H9 (cell line): ENCODE measurements at regions not wholly inside any gene's neighbourhood (a gene's known extent, or its start where the extent isn't known, plus 50 kb on each side); places are given as distances from the start of the nearest gene placed in this dataset.

Experiments used
- DNase-seq: peaks from one replicate; pipeline ENCODE4 v3.0.0-alpha.2; 2017
- H2AFZ ChIP-seq: one replicate; pipeline ENCODE4 v1.6.1; 2013; ENCODE audit warnings: mild to moderate bottlenecking, low read length, control low read depth, moderate library complexity
- H2AK5ac ChIP-seq: 2 replicates; pipeline ENCODE4 v1.6.1; 2013; ENCODE audit warnings: low read length, control low read depth, mixed read lengths; ENCODE audit not compliant: insufficient read length
- H2BK120ac ChIP-seq: one replicate; pipeline ENCODE4 v1.6.1; 2013; ENCODE audit warnings: low read depth, mild to moderate bottlenecking, low read length, control low read depth, inconsistent platforms; ENCODE audit not compliant: poor library complexity, severe bottlenecking
- H2BK12ac ChIP-seq: 2 replicates; pipeline ENCODE4 v1.6.1; 2013; ENCODE audit warnings: low read length, control low read depth, mixed read lengths, low read depth; ENCODE audit not compliant: insufficient read length
- H2BK15ac ChIP-seq: 2 replicates; pipeline ENCODE4 v1.6.1; 2013; ENCODE audit warnings: low read depth, low read length, control low read depth
- H2BK20ac ChIP-seq: one replicate; pipeline ENCODE4 v1.6.1; 2013; ENCODE audit warnings: low read depth, mild to moderate bottlenecking, low read length, control low read depth, inconsistent platforms; ENCODE audit not compliant: poor library complexity, severe bottlenecking
- H2BK5ac ChIP-seq: 2 replicates; pipeline ENCODE4 v1.6.1; 2013; ENCODE audit warnings: low read length, control low read depth, mixed read lengths; ENCODE audit not compliant: insufficient read length
- H3K14ac ChIP-seq: 2 replicates; pipeline ENCODE4 v1.6.1; 2013; ENCODE audit warnings: low read length, control low read depth; ENCODE audit not compliant: insufficient read depth
- H3K18ac ChIP-seq: 2 replicates; pipeline ENCODE4 v1.6.1; 2013; ENCODE audit warnings: low read depth, mild to moderate bottlenecking, mixed read lengths, low read length, control low read depth; ENCODE audit not compliant: insufficient read length
- H3K23ac ChIP-seq: 2 replicates; pipeline ENCODE4 v1.6.1; 2013; ENCODE audit warnings: low read length, control low read depth, mixed read lengths, low read depth; ENCODE audit not compliant: insufficient read length
- H3K23me2 ChIP-seq: 2 replicates; pipeline ENCODE4 v1.6.1; 2013; ENCODE audit warnings: low read depth, mild to moderate bottlenecking, mixed read lengths, low read length, control low read depth; ENCODE audit not compliant: insufficient read length, poor library complexity, severe bottlenecking
- H3K27ac ChIP-seq: 2 replicates; pipeline ENCODE4 v1.5.1; 2013; ENCODE audit warnings: low read length, control low read depth, mixed read lengths, low read depth; ENCODE audit not compliant: insufficient read length
- H3K27me3 ChIP-seq: 2 replicates; pipeline ENCODE4 v1.6.1; 2013; ENCODE audit warnings: low read length, control low read depth, inconsistent platforms; ENCODE audit not compliant: insufficient read depth
- H3K4ac ChIP-seq: 2 replicates; pipeline ENCODE4 v1.6.1; 2013; ENCODE audit warnings: low read depth, mild to moderate bottlenecking, control low read depth, inconsistent platforms, low read length, moderate library complexity
- H3K4me1 ChIP-seq: 2 replicates; pipeline ENCODE4 v1.6.1; 2013; ENCODE audit warnings: low read length, control low read depth, inconsistent platforms; ENCODE audit not compliant: insufficient read depth
- H3K4me2 ChIP-seq: 2 replicates; pipeline ENCODE4 v1.6.1; 2013; ENCODE audit warnings: low read length, control low read depth, mixed read lengths; ENCODE audit not compliant: insufficient read length, insufficient read depth
- H3K56ac ChIP-seq: 2 replicates; pipeline ENCODE4 v1.6.1; 2013; ENCODE audit warnings: low read depth, mild to moderate bottlenecking, mixed read lengths, low read length, control low read depth; ENCODE audit not compliant: insufficient read length
- H3K79me1 ChIP-seq: 2 replicates; pipeline ENCODE4 v1.6.1; 2013; ENCODE audit warnings: low read depth, mild to moderate bottlenecking, moderate library complexity, low read length, control low read depth, inconsistent platforms; ENCODE audit not compliant: insufficient read depth, poor library complexity, severe bottlenecking
- H3K79me2 ChIP-seq: 2 replicates; pipeline ENCODE4 v1.6.1; 2013; ENCODE audit warnings: low read length, control low read depth, inconsistent platforms; ENCODE audit not compliant: insufficient read depth
- H3K9ac ChIP-seq: 2 replicates; pipeline ENCODE4 v1.6.1; 2013; ENCODE audit warnings: low read length, control low read depth, mixed read lengths; ENCODE audit not compliant: insufficient read length; ENCODE audit errors: extremely low read depth
- H3K9me3 ChIP-seq: one replicate; pipeline ENCODE4 v1.6.1; 2013; ENCODE audit warnings: low read depth, low read length, inconsistent platforms; ENCODE audit not compliant: control insufficient read depth
- H3T11ph ChIP-seq: one replicate; pipeline ENCODE4 v1.6.1; 2013; ENCODE audit warnings: mild to moderate bottlenecking, low read length, control low read depth, inconsistent platforms
- H4K20me1 ChIP-seq: one replicate; pipeline ENCODE4 v1.6.1; 2013; ENCODE audit not compliant: control insufficient read depth, insufficient read length, insufficient read depth
- H4K5ac ChIP-seq: 2 replicates; pipeline ENCODE4 v1.6.1; 2013; ENCODE audit warnings: low read depth, mild to moderate bottlenecking, mixed read lengths, low read length, control low read depth; ENCODE audit not compliant: insufficient read length
- H4K8ac ChIP-seq: replicated peaks from 2 replicates; pipeline ENCODE4 v1.6.1; 2013; ENCODE audit warnings: low read length, control low read depth, mixed read lengths, low read depth; ENCODE audit not compliant: insufficient read length
- H4K91ac ChIP-seq: 2 replicates; pipeline ENCODE4 v1.6.1; 2013; ENCODE audit warnings: low read depth, mild to moderate bottlenecking, moderate library complexity, mixed read lengths, low read length, control low read depth; ENCODE audit not compliant: insufficient read length
- H3K27ac Mint-ChIP-seq, 3 experiments: 2 replicates in 2 of 3; 3 replicates in 1 of 3; pipeline ENCODE4 v1.8.0; 2020 to 2021; ENCODE audit warnings: mixed read lengths in 3 of 3, mild to moderate bottlenecking in 1 of 3, moderate library complexity in 1 of 3
- H3K27me3 Mint-ChIP-seq: 2 replicates; pipeline ENCODE4 v1.8.0; 2021; ENCODE audit warnings: low read depth, mild to moderate bottlenecking, moderate library complexity, mixed read lengths
- H3K36me3 Mint-ChIP-seq, 3 experiments: 2 replicates in 2 of 3; 3 replicates in 1 of 3; pipeline ENCODE4 v1.8.0; 2020 to 2021; ENCODE audit warnings: low read depth in 3 of 3, mixed read lengths in 3 of 3; ENCODE audit not compliant: insufficient read depth in 1 of 3
- H3K4me1 Mint-ChIP-seq, 2 experiments: 2 replicates each; pipeline ENCODE4 v1.8.0; 2020; ENCODE audit warnings: mixed read lengths in 2 of 2
- H3K4me3 Mint-ChIP-seq, 2 experiments: 2 replicates in 1 of 2; 3 replicates in 1 of 2; pipeline ENCODE4 v1.8.0; 2020 to 2021; ENCODE audit warnings: mild to moderate bottlenecking in 2 of 2, mixed read lengths in 2 of 2, moderate library complexity in 1 of 2
- H3K9me3 Mint-ChIP-seq, 2 experiments: 2 replicates in 1 of 2; 3 replicates in 1 of 2; pipeline ENCODE4 v1.8.0; 2020; ENCODE audit warnings: mild to moderate bottlenecking in 2 of 2, mixed read lengths in 2 of 2, moderate library complexity in 1 of 2
- WGBS: extraction: QIAGEN DNeasy Blood & Tissue Kit; methylation state at CpG from one replicate; pipeline ENCODE4 v1.1.7; 2013; ENCODE audit warnings: missing lambda C conversion rate, low lambda C conversion rate, mixed read lengths; ENCODE audit not compliant: insufficient read length; ENCODE audit errors: extremely low coverage; 5-methylcytosine and 5-hydroxymethylcytosine counted together
- TF ChIP-seq, protein P1 (sequence below): fragments of 200-600 bp; sonication (generic); conservative IDR thresholded peaks from 3 replicates; pipeline ENCODE4 v1.8.0; 2021; ENCODE audit warnings: antibody characterized with exemption, mild to moderate bottlenecking

DNA sequence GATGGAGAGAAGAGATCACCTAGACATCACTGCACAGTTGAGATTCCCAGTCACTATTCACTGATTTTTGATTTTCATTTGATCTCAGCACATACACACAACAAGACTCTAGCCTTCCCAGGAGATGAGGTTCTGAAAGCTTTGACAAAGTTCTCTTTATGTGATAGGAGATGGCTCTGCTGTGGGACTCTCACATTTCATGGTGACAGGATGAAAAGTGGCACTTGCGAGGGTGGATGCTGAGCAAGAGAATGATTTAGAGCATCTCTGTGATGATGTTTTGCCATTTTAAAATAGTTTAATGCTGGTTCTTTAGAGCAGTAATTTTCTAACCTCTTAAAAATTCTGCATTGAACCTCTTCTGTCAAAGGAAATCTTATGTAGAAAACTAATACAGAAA is 113.3 kb upstream of the CA10 start:
- no peak overlapping the region for H3K27ac ChIP-seq
- H4K20me1 ChIP-seq: no peaks in the 10 kb centered on the region
- no peak overlapping the region for H2AFZ ChIP-seq
- H3K4me2 ChIP-seq: no peak overlapping the region
- no peaks in the 10 kb centered on the region for H3K9me3 Mint-ChIP-seq
- H3K4me1 ChIP-seq: no peaks in the 10 kb centered on the region
- no peak overlapping the region for H3T11ph ChIP-seq
- no peak overlapping the region for H4K5ac ChIP-seq
- no peak overlapping the region for H2BK20ac ChIP-seq
- H3K23me2 ChIP-seq: no peaks in the 10 kb centered on the region
- no peak overlapping the region for H4K8ac ChIP-seq
- no peaks in the 10 kb centered on the region for H3K79me1 ChIP-seq
- no peak overlapping the region for H3K18ac ChIP-seq
- H3K9ac ChIP-seq: no peak overlapping the region
- H3K79me2 ChIP-seq: no peaks in the 10 kb centered on the region
- no peak overlapping the region for H2BK120ac ChIP-seq
- no peak overlapping the region for H2BK15ac ChIP-seq
- H3K27me3 Mint-ChIP-seq: no peaks in the 10 kb centered on the region
- no CpG with 5 or more reads among the region's 1 CpG for WGBS
- H3K4ac ChIP-seq: no peak overlapping the region
- H3K36me3 Mint-ChIP-seq: no peaks in the 10 kb centered on the region
- H3K23ac ChIP-seq: no peak overlapping the region
- H2BK5ac ChIP-seq: no peak overlapping the region
- no peak for DNase-seq
- no peak overlapping the region for H3K27ac Mint-ChIP-seq
- no peak overlapping the region for H3K14ac ChIP-seq
- TF ChIP-seq, protein P1, sequence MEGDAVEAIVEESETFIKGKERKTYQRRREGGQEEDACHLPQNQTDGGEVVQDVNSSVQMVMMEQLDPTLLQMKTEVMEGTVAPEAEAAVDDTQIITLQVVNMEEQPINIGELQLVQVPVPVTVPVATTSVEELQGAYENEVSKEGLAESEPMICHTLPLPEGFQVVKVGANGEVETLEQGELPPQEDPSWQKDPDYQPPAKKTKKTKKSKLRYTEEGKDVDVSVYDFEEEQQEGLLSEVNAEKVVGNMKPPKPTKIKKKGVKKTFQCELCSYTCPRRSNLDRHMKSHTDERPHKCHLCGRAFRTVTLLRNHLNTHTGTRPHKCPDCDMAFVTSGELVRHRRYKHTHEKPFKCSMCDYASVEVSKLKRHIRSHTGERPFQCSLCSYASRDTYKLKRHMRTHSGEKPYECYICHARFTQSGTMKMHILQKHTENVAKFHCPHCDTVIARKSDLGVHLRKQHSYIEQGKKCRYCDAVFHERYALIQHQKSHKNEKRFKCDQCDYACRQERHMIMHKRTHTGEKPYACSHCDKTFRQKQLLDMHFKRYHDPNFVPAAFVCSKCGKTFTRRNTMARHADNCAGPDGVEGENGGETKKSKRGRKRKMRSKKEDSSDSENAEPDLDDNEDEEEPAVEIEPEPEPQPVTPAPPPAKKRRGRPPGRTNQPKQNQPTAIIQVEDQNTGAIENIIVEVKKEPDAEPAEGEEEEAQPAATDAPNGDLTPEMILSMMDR: no peak
- H3K4me3 Mint-ChIP-seq: no peak overlapping the region
- H2AK5ac ChIP-seq: no peak overlapping the region
- no peaks in the 10 kb centered on the region for H3K4me1 Mint-ChIP-seq
- no peaks in the 10 kb centered on the region for H3K27me3 ChIP-seq
- no peak overlapping the region for H4K91ac ChIP-seq
- H3K9me3 ChIP-seq: no peaks in the 10 kb centered on the region
- H2BK12ac ChIP-seq: no peak overlapping the region
- no peak overlapping the region for H3K56ac ChIP-seq
